Retina (tissue), 1 donor: ENCODE measurements at regions not wholly inside any gene's neighbourhood (a gene's known extent, or its start where the extent isn't known, plus 50 kb on each side); places are given as distances from the start of the nearest gene placed in this dataset.
A peak's percentile ranks its signal among the peaks of the same experiment; 100 is the strongest.
"Not testable (repeated sequence)": the region's sequence is repeated elsewhere in the genome, so short reads cannot be mapped to it uniquely, and the experiment has no call there.

Source experiments
- DNase-seq: peaks from one replicate; pipeline ENCODE4 v3.0.0-alpha.2; 2016

DNA sequence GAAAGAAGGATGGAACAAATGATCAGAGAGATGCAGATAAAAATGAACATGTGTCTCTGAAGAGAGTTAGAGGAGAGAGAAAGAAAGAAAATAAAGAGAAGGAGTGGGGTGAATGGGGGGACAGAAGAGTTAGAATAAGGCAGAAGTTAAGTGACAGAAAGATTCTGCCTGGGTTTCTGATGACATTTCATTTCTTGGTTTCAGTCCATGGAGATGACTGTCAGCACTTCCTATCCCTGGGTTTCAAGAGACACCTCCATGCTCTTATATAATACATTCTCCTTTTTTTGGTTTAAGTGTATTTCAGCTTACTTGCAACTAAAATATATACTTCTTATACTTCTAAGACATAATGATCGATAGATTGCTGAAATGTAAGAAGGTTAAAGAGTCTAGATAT is 213.0 kb upstream of the IL12B start:
- no peak for DNase-seq

DNA sequence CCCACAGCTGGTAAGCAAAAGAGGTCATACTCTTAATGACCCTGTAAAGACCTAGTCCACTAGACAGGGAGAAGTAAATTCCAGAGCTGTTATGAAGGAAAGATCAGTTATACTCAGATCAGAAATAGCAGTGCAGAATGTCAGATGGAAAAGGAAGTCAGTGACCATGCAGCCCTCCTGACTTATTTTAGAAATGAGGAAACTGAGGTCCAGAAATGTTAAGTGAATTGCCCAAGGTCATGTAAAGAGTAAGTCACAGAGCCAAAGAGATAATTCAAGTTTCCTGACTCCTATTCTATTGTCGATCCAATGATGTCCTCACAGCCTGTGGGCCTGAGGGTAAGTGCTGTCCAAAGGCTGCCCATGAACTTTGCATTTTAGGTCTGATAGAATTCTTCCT is 214.9 kb upstream of the IL12B start:
- no peak for DNase-seq

DNA sequence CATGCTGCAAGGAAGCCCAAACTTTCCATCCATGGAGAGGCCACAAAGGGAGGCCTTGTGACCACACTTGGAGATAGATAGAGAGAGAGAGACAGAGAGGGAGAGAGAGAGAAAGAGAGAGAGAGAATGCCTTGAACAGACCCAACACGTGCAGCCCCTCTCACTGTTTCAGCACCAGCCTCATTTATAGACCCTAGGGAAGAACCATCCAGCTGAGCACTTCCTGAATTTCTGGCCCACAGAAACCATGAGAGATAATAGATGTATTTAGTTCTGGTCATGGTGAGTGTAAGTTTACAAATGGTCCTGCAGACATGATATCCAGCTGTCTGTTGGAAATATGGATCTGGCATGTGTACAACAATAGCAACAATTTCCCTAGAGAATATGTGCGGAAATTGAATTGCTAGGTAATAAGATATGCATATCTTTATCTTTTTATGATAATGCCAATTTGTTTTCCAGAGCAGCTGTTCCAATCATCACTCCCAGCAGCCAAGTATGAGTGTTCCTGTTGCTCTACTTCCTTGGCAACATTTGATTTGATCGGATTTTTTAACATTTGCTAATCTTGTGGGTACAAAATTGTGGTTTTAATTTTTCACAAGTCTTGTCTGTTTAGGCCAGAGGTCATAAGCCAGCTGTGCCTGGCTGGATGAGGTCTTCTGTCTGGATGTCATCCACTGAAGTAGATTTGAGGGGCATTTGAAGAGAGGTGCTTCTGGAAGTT is 217.3 kb upstream of the IL12B start:
- DNase-seq, result no peak

DNA sequence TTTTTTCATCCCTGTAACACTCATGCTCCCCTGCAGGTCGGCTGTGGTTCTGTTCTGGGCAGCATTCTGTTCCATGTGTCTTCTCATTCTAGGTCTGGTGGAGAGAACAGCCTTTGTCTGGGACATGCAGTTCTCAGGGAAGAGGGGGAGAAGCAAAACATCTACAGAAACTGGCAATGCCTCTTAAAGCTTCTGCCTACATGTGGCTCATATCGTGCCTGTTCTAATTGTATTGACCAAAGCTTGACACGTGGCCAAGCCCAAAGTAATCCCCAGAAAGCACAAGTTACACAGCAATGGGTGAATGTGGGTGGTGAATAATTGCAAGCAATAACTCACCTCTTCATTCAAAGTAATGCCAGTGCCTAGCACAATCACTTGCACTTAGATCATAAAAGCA is 218.2 kb upstream of the IL12B start:
- no peak for DNase-seq

DNA sequence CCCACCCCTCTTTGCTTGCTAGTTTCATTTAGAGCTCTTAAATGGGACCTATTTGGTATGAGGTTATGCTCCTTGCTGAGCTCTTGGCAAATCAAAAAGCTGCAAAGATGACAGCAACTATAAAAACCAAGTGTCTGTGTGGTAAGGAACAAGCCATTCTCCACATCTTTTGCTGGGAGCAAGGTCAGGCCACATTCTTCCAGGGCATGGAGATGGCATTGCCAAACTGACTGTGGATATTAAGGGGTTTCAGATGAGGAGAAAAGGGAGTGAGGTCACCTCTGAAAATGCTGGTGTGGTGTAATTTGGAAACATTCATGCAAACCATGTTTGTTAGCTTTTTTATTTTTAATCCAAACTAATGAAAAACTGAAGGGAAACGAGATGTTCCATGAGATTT is 218.8 kb upstream of the IL12B start:
- no peak for DNase-seq

DNA sequence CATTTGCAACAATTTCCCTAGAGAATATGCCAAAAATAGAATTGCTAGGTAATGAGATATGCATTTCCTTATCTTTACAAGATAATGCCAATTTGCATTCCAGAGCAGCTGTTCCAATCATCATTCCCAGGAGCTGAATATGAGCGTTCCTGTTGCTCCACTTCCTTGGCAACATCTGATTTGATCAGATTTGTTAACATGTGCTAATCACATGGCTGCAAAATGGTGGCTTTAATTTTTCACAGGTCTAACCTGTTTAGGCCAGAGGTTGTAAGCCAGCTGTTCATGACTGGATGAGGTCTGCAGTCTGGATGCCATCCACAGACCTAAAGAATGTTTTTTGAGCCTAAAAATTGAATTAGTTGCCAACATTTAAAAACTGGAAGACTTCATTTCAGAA is 220.7 kb upstream of the IL12B start:
- DNase-seq, result no peak

DNA sequence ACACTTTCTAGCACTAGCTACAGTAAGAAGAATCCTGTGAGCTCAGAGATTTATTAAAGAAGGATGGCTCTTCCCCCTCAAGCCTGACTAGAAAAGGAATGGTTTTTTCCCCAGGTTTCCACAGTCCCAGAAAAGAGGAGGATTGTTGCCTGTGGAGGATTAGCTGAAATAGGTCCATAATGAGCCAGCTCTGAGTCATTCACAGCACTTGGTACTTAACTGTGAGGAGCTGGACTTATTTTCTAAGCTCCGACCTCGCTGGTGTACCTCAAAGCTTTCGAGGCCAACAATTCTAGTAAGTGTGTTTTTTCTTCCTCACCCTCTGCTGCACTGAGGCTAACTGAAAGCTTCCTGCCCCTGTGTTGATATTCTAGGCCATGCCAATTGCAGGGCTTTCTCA is 222.5 kb upstream of the IL12B start:
- DNase-seq, result no peak

DNA sequence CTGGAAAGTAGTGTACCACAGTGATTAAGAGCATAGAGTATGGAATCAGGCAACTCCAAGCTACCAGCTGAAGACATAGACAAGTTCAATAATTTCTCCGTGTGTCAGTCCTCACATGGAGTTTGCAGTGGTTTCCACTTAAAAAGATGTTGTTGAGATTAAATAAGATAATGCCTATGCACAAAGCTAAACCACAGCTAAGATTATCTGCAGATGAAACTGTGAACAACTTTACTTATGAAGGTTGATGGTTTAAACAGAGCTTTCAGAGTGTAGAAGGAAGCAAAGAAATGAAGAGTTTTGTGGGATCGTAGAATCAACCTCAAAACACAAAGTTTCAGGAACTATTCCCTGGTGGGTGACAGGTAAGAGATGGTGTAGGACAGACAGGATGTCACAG is 223.5 kb upstream of the IL12B start:
- no peak for DNase-seq

DNA sequence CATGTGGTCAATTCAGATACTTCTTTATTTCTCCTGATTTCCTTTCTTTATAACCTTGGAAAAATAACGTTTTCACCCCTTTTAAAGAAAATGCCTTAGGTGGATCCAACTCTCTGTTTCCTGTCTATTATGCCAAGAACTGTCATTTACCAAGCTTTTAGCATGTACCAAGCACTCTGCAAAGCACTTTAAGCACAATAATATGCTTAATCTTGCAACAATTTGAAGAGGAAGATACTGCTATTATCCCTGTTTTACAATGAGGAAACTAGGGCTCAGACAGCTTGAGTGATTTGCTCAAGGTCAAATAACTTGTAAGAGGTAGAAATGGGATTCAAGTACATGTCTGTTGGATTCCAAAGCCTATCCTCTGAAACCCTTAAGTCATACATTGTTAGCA is 224.8 kb upstream of the IL12B start:
- no peak for DNase-seq

DNA sequence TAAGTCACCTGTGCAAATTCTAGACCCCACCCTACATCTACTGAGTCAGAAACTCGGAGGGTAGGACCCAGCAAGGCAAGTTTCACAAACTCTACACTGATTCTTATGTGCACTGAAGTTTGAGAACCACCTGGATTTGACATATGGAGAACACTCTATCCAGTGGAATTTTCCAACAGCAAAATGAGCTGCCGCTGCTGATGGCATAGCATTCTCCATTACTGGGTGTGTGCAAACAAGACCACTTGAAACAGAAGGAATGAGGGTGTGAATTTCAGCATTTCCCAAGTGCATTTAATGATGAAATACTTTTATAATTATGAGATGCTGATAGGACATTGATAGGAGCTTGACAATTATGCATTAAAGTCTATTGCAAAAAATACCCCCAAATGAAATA is 229.1 kb upstream of the IL12B start:
- no peak for DNase-seq

DNA sequence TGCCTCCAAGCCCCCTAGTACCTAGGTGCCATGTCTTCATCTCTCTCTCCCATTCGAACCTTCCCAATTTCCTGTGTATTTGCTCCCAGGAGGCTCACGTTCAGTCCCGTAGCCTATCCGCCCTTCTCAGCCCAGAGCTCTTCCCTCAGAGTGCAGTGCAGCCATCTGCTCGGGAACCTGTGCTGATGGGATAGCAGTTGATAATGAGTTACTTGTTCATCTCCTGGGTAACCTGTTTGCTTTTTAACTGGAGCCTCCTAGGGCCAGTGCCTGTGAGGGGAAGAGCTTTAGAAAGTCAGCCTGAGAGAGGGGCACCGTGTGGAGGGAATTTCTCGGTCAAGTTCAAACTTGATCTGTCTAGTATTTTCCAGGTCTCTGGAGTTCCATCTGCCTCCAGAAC is 229.8 kb upstream of the IL12B start:
- DNase-seq, result no peak

DNA sequence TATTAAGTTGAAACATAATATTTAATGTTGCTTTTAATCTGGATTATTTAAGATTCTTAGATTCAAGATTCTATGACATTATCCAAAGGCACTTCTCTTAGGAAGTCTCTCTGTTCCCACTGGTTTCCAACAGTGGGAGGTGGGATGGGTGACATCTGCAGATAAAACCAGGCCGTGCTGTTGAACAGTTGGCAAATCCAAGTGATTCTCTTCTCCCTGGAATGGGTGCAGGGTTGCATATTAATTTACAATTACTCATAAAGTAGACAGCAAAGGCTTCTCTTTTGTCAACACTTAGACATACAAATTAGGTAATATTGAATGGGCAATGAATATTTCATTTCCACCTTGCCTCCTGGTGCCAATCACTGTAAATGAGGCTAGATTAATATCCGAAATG is 233.7 kb upstream of the IL12B start:
- no peak for DNase-seq

DNA sequence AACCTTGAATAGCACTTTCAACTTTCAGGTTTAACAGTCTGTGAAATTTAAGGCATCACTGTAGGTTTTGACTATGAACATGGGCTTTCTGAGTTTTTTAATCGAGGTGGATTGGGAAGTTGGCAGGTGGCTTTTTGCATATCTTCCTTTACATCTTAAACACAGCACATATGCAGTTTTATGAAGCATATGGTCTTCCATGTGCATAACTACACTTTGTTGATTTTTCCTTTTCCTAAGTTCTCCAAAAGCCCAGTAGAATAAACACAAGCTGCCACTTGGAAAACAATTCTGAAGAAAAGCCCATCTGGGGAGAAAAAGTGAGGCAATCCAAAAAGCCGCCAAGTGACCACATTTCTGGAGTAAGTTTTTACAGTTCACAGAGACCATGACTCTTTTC is 236.5 kb upstream of the IL12B start:
- no peak for DNase-seq

DNA sequence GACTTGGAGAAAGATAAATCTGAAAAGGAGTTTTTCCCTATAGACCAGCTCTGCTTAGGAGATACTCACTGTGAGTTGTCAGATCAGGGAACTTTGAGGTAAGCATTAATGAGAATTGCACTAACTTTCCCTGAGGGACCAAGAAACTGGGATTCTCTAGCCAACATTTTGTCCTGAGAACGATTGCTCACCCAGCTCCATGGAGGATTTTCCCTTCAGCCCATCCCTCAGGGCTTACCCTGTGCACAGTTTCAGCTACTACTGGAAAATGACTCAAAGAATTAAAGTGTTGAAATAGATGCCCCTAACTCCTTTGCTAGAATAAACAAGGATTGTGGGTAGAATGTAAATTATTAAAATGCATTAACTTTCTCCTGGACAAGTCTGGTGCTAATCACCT is 237.2 kb upstream of the IL12B start:
- no peak for DNase-seq

DNA sequence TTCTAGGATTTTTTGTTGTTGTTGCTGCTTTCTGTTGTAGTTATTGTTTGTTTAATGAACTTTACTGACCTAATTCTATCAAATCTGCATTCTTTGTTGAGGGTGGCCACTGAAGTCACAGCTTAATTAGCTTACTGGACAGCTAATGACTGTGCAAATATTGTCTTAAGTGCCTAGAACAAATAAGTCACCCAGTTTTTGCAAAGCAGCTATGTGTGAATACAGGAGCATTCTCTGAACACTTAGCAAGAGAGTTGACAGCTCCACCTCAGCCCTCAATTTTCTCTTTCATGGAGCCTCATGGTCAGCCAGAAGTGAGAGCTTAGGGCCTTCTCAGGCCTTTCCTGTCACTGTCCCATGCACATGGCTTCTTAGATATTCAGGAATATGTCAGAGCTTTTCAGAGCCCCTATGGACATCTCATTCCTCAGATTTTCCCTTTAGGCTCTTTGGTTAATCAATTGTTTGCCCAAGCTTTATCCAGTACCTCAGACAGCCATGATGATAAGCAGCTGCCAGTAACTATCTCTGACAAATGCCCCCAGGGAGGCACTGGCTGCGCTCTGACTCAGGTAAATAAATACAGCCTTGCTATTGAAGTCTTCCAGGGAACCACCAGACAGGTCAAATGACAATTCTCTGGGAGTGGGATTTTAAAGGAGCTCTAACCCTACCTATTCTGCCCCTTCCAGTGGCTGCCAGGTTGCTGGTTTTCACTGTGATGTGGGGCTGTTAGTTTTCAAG is 241.4 kb upstream of the IL12B start:
- DNase-seq, result peak; percentile 21

DNA sequence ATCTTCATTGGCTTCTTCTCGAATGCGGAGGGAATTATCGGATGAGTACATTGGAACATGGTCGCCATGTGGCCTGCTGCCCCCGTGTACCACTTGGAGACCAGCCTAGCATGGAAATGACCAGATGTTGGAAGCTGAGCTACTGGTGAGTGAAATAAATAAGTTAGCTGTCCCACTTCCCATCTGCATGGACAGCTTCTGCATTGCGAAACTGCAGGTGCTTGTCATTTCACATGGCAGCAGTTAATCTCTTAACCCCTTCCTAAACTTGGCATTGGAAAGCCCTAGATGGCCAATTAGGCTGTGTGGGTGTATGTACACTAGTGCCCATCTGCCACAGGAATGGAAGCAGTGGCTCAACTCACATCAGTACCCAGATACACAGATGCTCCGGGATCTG is 246.6 kb upstream of the IL12B start:
- DNase-seq, result no peak

DNA sequence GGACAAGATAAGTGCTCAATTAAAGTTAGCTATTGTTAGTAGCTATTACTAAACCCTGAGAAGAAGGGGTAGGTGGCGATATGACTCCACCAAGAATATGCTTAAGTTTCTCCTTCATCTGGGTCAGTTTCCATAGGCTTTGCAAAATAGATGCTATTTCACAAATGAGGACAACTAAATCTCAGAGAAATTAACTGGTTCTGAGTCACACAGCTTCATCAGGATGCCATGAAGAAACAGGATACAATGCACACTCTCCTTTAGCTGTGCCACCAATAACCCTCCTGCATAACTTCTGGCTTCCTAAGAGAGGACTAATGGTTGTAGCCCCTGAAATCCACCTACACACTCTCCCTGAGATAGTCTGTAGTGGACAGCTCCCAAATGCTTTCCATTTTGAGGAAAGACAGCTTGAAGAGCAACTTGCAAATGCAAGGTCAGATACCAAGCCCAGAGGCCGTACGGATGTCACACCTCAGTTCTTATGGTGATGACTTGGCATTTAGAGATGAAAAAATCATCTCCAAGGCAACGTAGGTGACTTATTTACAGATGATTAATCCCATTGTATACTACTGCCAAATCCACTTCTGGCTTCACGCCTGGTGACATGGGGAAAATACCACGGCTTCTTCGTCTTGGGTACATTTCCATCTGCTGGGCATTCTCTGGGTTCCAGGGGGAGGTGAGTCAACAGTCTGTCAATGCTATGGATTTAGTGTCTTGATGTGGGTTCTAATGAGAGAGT is 251.4 kb upstream of the IL12B start:
- DNase-seq, result no peak

DNA sequence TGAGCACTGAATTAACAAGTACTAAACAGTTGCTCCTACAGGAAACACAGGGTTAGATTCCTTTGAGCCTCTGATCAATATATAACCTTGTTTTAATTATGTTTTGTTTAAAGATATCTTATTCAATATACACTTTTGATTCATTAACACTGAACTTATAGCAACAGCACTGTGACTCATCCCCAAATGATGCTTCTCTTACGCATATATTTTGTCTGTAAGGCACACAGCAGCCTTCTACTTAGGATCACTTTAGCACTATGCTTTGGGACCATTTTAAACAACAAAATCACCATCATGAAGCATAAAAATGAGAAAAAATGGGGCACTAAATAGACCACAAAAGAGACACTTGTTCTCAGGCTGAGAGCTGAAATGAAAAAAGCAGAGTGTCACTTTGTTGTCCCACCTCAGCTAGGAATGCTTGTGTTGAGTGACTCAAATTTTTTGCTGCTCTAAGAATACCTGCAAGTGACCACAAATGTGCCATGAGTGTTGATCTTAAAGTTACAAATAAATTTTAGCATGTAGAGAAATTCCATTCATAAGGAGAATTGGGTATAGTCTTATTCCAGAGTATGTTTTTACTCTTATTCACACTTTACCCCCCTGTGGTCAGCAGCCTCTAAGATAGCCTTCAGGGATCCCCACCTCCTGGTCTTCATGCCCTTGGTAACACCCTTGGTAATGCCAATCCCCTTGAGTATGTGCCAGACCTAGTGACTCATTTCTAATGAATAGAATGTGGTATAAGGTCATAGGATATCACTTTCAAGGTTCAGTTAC is 252.7 kb upstream of the IL12B start:
- DNase-seq, result no peak

DNA sequence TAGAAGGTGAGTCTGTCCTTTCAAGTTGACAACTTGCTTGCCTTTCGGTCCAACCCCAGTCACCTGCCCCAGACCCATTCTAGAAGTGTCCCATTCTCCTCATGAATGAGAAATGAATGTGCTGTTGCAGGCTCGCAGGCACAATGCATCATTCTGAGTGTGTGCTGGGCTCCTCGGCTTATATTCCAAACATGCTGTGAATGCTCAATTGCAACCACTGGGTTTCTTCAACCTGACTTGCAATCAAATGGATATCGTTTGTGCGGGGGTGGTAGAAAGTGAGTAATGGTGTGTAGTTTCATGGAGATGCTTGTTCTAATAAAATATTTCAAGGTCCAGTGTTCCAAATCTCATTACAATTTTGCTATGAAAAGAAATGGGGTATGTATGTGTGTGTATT is 256.6 kb upstream of the IL12B start:
- no peak for DNase-seq

DNA sequence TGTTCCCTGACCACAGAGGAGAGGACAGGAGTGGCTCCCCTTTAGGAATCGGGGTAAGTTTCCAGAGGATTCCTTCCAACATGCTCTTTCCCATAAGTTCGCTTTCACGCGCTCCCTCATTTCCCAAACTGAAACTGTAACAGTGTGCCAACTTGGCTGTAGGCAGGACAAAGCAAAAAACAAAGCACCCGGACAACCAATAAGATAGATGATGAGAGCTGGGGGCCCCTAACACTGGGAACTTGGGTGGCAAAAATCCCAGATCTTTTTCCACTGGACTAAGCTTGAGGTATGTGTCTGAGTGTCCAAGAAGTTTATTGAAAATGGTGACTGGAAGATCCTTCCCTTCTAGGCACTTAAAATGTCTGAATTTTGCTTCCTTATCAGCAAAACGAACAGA is 258.7 kb upstream of the IL12B start:
- DNase-seq, result no peak

DNA sequence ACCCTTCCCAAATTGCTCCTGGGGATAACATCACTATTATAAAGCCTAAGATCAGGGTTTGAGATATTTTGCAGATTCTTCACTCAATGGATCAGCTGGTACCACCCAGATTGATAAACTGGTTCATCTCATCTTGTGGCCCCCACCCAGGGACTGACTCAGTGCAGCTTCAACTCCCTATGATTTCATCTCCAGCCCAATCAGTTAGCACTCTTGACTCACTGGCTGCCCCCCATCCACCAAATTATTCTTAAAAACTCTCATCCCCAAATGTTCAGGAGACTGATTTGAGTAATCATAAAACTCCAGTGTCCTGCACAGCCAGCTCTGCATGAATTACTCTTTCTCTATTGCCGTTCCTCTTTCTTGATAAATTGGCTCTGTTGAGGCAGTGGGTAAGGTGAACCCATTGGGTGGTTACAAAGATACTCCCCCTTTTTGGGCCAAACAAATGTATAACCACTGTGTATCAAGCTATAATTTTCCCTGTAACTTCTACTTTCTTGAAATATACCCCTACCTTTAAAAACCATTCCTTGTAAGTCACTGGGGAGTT is 263.3 kb upstream of the IL12B start:
- DNase-seq, result no peak

DNA sequence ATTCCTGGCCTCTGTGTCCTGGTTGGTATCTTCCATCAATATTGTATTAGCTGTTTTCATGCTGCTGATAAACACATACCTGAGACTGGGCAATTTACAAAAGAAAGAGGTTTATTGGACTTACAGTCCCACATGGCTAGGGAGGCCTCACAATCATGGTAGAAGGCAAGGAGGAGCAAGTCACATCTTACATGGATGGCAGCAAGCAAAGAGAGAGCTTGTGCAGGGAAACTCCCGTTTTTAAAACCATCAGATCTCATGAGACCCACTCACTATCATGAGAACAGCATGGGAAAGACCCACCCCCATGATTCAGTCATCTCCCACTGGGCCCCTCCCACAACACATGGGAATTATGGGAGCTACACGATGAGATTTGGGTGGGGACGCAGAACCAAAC is 265.3 kb upstream of the IL12B start:
- not testable (repeated sequence) for DNase-seq

DNA sequence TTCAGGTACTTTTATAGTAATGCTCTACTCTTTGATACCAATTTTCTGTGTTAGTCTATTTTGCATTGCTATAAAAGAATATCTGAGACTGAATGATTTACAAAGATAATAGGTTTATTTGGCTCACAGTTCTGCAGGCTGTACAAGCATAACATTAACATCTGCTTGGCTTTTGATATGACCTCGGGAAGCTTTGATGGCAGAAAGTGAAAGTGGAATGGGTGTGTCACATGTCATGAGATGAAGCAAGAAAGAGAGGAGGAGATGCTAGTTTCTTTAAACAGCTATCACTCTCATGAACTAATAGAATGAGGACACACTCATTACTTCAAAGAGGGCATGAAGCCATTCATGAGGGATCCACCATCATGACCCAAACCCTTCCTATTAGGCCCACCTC is 270.9 kb upstream of the IL12B start:
- DNase-seq, result no peak
